ENCODE measurements at regions not wholly inside any gene's neighbourhood (a gene's known extent, or its start where the extent isn't known, plus 50 kb on each side); places are given as distances from the start of the nearest gene placed in this dataset.

DNA sequence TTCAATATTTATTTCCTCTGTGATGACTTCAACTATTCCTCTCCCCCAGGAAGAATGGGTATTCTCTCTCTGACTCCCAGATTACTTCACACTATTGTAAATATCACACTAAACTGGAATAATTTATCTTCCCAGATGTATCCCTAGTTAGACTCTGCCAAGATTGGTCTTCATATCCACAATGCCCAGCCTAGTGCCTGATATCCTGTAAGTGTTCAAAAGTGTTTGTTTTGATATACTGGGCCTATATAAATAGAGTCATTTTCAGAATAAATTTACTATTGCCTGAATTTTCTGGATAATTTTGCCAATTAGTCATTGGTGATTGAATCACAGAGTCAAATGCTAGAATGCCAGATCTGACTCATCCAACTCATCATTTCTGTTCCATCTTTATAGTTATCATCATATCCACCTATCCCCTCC, 143.7 kb upstream of the TNC start:
- no peak overlapping the region for H3K4me3 ChIP-seq (ENCODE audit: low read depth, low read length)
- no peak overlapping the region for H3K9ac ChIP-seq (ENCODE audit: low read length)
- no peaks in the 10 kb centered on the region for H3K36me3 ChIP-seq (ENCODE audit: control insufficient read depth, insufficient read depth, low read length)
- H3K27ac ChIP-seq (ENCODE audit: low read depth, low read length) = no peak overlapping the region
- no peaks in the 10 kb centered on the region for H3K4me1 ChIP-seq (ENCODE audit: control insufficient read depth, insufficient read depth, low read length)
- H3K27me3 ChIP-seq (ENCODE audit: control insufficient read depth, insufficient read depth, low read length) = no peaks in the 10 kb centered on the region
- no peaks in the 10 kb centered on the region for H3K9me3 ChIP-seq (ENCODE audit: control insufficient read depth, insufficient read depth, low read depth, low read length)

DNA sequence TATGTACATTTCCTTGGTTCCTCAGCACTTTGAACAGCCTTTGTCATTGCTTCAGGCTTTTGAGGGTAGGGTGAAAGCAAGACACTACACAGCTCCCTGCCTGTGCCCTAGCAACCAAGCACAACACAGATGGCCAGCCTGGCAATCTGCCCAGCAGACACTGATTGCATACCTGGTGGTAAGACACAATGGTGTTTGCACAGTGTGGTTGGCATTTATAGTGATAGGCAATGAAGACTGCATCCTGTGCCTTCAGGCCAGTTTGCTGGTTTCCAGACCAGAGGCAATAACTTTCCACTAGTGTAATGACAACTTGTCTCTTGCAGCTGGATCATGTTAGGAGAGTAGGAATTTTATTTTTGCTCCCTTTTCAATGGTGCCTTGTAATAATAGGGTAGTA, 144.5 kb upstream of the TNC start:
- Histone ChIP-seq H3K36me3 (ENCODE audit: control insufficient read depth, insufficient read depth, low read length) (no peaks in the 10 kb centered on the region), H3K27ac (ENCODE audit: low read depth, low read length) (no peak overlapping the region), H3K9ac (ENCODE audit: low read length) (no peak overlapping the region)

DNA sequence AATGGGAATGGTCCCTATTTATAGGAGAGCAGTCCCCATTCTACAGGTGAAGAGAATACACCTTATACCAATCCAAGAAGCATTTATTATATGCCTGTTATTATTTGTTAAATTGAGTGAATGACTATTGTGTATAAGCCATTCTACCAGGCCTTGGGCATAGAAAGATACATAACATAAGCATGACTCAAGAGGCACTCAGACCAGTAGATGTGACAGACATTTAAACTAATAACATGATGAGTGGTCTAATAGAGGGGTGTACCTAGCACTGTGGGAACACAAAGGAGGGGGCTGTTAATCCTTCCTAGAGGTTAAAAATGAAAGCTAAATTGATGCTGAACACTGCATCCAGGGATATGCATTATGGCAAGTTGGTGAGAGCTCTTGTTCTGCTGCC, 145.0 kb upstream of the TNC start:
- Histone ChIP-seq H3K36me3 (ENCODE audit: control insufficient read depth, insufficient read depth, low read length) (no peaks in the 10 kb centered on the region), H3K9ac (ENCODE audit: low read length) (no peak overlapping the region), H3K4me1 (ENCODE audit: control insufficient read depth, insufficient read depth, low read length) (no peaks in the 10 kb centered on the region), H3K27ac (ENCODE audit: low read depth, low read length) (no peak overlapping the region), H3K4me3 (ENCODE audit: low read depth, low read length) (no peak overlapping the region), H3K27me3 (ENCODE audit: control insufficient read depth, insufficient read depth, low read length) (no peaks in the 10 kb centered on the region), H3K9me3 (ENCODE audit: control insufficient read depth, insufficient read depth, low read depth, low read length) (no peaks in the 10 kb centered on the region)

More for the DNA sequence above, 144.5 kb upstream of the TNC start:
- no peak overlapping the region for H3K4me3 ChIP-seq (ENCODE audit: low read depth, low read length)
- no peaks in the 10 kb centered on the region for H3K9me3 ChIP-seq (ENCODE audit: control insufficient read depth, insufficient read depth, low read depth, low read length)
- no peaks in the 10 kb centered on the region for H3K27me3 ChIP-seq (ENCODE audit: control insufficient read depth, insufficient read depth, low read length)
- H3K4me1 ChIP-seq (ENCODE audit: control insufficient read depth, insufficient read depth, low read length) = no peaks in the 10 kb centered on the region

DNA sequence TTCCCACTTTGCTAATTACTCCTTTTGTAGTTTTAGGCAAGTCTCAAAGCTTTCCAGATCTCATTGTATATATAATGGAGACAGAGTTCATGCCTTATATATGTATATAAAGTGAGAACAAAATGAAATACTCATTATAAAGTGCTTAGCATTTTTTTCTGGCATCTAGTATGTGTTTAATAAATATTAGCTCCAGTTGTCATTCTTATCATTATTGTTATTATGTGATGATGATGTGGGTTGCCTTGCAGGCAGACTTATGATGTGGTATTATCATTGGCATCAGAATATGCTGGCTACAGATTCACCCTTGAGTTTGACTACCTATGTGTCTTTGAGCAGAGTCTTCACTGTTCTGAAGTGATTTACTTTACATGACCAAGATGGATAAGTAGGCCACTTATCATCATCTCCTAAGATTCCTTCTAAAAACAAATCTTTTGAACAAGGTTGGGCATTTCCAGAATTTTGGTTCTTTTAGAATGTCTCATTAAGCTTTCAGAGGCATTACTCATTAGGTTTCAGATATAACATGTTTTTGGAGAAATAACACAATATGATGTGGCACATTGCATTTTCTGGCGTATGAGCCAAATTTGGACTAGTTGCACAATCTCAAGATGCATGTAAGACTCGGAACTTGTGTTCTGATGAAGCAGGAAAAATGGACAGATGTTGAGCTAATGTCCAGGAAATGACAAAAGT, 145.6 kb upstream of the TNC start:
- H3K27me3 ChIP-seq (ENCODE audit: control insufficient read depth, insufficient read depth, low read length) = no peaks in the 10 kb centered on the region
- H3K9ac ChIP-seq (ENCODE audit: low read length) = no peak overlapping the region
- H3K4me1 ChIP-seq (ENCODE audit: control insufficient read depth, insufficient read depth, low read length) = no peaks in the 10 kb centered on the region
- no peaks in the 10 kb centered on the region for H3K36me3 ChIP-seq (ENCODE audit: control insufficient read depth, insufficient read depth, low read length)
- H3K4me3 ChIP-seq (ENCODE audit: low read depth, low read length) = no peak overlapping the region
- H3K27ac ChIP-seq (ENCODE audit: low read depth, low read length) = no peak overlapping the region
- no peaks in the 10 kb centered on the region for H3K9me3 ChIP-seq (ENCODE audit: control insufficient read depth, insufficient read depth, low read depth, low read length)

DNA sequence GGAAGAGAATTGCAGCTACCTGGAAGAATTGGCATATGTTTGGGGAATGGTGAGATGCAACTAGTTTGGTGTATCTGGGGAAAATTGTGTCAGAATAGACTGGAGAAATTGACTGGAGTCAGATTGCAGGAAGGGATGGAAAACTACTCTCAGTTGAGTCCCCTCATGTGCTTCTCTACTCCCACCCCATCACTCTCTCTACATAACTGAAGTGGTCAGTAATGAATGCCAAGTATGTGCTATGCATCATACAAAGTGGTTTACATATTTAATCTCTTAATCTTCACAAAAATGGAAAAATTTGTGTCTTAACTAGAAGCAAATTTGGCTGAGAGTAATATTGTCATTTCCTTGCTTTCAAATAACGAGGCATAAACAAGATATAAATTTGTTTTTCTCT, 146.4 kb upstream of the TNC start:
- no peaks in the 10 kb centered on the region for H3K9me3 ChIP-seq (ENCODE audit: control insufficient read depth, insufficient read depth, low read depth, low read length)
- H3K27ac ChIP-seq (ENCODE audit: low read depth, low read length) = no peak overlapping the region
- H3K36me3 ChIP-seq (ENCODE audit: control insufficient read depth, insufficient read depth, low read length) = no peaks in the 10 kb centered on the region
- no peak overlapping the region for H3K4me3 ChIP-seq (ENCODE audit: low read depth, low read length)
- H3K9ac ChIP-seq (ENCODE audit: low read length) = no peak overlapping the region
- no peaks in the 10 kb centered on the region for H3K27me3 ChIP-seq (ENCODE audit: control insufficient read depth, insufficient read depth, low read length)
- H3K4me1 ChIP-seq (ENCODE audit: control insufficient read depth, insufficient read depth, low read length) = no peaks in the 10 kb centered on the region

DNA sequence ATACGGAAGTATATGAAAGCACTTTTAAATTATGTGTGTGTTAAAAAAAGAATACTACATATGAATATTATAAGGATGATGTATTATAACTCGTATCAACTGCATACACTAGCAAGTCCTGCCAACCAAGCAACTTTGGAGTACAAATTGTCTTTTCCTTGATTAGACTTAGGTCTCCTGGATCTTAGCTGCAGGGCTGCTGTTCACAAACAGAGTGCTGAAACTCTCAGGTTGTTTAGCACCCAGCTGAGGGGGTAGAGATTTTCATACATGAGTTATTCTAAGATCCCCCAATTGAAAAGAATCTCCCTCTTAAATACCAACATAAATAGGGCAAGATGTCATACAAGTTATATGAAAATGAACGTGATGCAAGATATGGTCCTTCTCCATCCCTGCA, 149.8 kb upstream of the TNC start:
- Histone ChIP-seq H3K4me3 (ENCODE audit: low read depth, low read length) (no peak overlapping the region), H3K27me3 (ENCODE audit: control insufficient read depth, insufficient read depth, low read length) (no peaks in the 10 kb centered on the region), H3K9ac (ENCODE audit: low read length) (no peak overlapping the region), H3K4me1 (ENCODE audit: control insufficient read depth, insufficient read depth, low read length) (no peaks in the 10 kb centered on the region), H3K27ac (ENCODE audit: low read depth, low read length) (no peak overlapping the region), H3K9me3 (ENCODE audit: control insufficient read depth, insufficient read depth, low read depth, low read length) (no peaks in the 10 kb centered on the region), H3K36me3 (ENCODE audit: control insufficient read depth, insufficient read depth, low read length) (no peaks in the 10 kb centered on the region)

DNA sequence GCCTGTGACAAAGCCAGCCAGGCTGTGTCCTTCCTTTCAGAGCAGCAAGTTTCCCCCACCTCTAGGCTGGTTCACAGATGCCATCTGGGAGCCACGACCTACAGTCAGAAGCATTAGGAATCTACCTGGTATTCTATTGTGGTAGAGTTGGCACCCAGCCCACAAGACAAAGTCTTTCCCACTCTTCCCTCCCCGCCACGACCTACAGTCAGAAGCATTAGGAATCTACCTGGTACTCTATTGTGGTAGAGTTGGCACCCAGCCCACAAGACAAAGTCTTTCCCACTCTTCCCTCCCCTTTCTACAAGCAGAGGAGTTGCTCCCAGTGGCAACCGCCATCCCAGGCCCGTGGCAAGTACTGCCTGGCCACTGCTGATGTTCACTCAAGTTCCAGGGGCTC, 157.8 kb upstream of the TNC start:
- H3K9ac ChIP-seq (ENCODE audit: low read length) = no peak overlapping the region
- H3K4me1 ChIP-seq (ENCODE audit: control insufficient read depth, insufficient read depth, low read length) = peaks cover 10% of the 10 kb centered on the region
- H3K4me3 ChIP-seq (ENCODE audit: low read depth, low read length) = no peak overlapping the region
- H3K36me3 ChIP-seq (ENCODE audit: control insufficient read depth, insufficient read depth, low read length) = no peaks in the 10 kb centered on the region
- H3K27ac ChIP-seq (ENCODE audit: low read depth, low read length) = no peak overlapping the region
- H3K9me3 ChIP-seq (ENCODE audit: control insufficient read depth, insufficient read depth, low read depth, low read length) = no peaks in the 10 kb centered on the region
- H3K27me3 ChIP-seq (ENCODE audit: control insufficient read depth, insufficient read depth, low read length) = no peaks in the 10 kb centered on the region

DNA sequence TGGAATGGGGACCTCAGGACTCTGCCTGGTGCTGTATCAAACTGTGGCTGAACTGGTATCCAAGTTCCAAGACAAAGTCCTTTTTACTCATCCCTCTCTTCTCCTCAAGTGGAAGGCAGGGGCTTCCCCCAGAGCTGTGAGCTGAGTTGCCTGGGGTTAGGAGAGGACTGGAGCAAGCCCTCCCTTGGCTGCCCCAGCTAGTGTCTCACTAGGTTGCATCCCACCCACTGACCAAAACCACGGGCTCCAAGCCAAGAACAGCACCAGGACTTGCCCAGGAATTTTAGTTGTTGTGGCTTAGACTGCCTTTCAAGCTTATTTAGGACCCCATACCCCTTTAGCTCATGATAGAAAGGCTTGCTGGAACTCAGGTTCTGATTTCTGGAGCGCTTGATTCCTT, 158.7 kb upstream of the TNC start:
- Histone ChIP-seq H3K27me3 (ENCODE audit: control insufficient read depth, insufficient read depth, low read length) (no peaks in the 10 kb centered on the region), H3K36me3 (ENCODE audit: control insufficient read depth, insufficient read depth, low read length) (no peaks in the 10 kb centered on the region), H3K4me3 (ENCODE audit: low read depth, low read length) (no peak overlapping the region), H3K9me3 (ENCODE audit: control insufficient read depth, insufficient read depth, low read depth, low read length) (no peaks in the 10 kb centered on the region), H3K27ac (ENCODE audit: low read depth, low read length) (no peak overlapping the region), H3K9ac (ENCODE audit: low read length) (no peak overlapping the region), H3K4me1 (ENCODE audit: control insufficient read depth, insufficient read depth, low read length) (peaks cover 10% of the 10 kb centered on the region)

DNA sequence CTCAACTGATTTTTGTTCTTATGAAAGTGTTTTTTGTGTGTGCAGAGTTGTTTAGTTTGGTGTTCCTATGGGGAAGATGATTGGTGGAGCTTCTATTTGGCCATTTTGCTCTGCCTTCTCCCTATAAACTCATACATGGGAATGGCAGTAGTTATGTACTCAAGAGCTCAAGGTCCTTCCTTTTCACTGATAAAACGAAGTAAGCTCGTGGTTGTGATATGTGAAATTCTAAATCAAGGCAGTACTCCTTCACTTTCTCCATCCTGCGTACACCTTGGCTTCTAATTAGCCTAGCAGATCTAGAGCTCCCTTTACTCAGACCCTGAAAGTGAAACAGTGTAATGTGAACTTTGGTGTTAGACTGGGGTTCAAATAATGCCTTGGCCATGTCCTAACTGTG, 159.3 kb upstream of the TNC start:
- Histone ChIP-seq H3K36me3 (ENCODE audit: control insufficient read depth, insufficient read depth, low read length) (no peaks in the 10 kb centered on the region), H3K4me1 (ENCODE audit: control insufficient read depth, insufficient read depth, low read length) (peaks cover 11% of the 10 kb centered on the region)

DNA sequence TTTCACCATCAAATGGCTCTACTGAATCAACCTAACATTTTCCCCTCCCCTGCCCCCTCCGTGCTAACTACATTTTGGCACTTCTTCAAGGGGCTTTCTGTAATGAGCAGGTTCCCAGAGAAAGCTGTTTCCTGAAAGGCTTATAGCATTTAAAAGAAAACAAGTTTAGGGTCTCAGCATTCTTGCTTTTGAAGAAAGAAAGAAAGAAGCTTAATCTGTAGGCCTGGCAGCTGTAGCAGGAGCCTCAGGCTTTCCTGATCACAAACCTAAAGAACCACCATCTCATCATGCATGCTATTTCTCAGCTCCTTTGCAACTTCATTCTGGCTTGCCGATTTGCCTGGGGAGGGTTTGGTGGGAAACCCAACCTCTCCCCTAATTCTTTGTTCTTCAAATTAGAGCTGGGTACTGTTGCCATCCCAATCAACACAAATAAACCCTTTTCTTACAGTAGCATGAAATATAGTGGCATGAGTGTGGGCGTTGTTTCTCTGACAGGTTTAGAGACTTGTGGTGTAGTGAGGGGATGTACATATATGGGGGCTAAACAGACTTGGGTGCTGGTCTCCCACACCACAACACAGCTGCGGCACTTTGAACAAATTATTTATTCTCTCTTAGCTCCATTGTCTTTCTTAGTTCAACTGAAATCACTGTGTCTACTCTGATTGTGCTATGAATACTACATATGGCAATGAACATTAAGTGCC, 160.5 kb upstream of the TNC start:
- H3K9ac ChIP-seq (ENCODE audit: low read length) = no peak overlapping the region
- no peaks in the 10 kb centered on the region for H3K9me3 ChIP-seq (ENCODE audit: control insufficient read depth, insufficient read depth, low read depth, low read length)
- H3K27ac ChIP-seq (ENCODE audit: low read depth, low read length) = no peak overlapping the region
- H3K27me3 ChIP-seq (ENCODE audit: control insufficient read depth, insufficient read depth, low read length) = no peaks in the 10 kb centered on the region
- H3K4me3 ChIP-seq (ENCODE audit: low read depth, low read length) = no peak overlapping the region
- no peaks in the 10 kb centered on the region for H3K36me3 ChIP-seq (ENCODE audit: control insufficient read depth, insufficient read depth, low read length)
- peaks cover 22% of the 10 kb centered on the region for H3K4me1 ChIP-seq (ENCODE audit: control insufficient read depth, insufficient read depth, low read length)

More for the DNA sequence above, 159.3 kb upstream of the TNC start:
- H3K9me3 ChIP-seq (ENCODE audit: control insufficient read depth, insufficient read depth, low read depth, low read length) = no peaks in the 10 kb centered on the region
- H3K27ac ChIP-seq (ENCODE audit: low read depth, low read length) = no peak overlapping the region
- no peaks in the 10 kb centered on the region for H3K27me3 ChIP-seq (ENCODE audit: control insufficient read depth, insufficient read depth, low read length)
- no peak overlapping the region for H3K4me3 ChIP-seq (ENCODE audit: low read depth, low read length)
- no peak overlapping the region for H3K9ac ChIP-seq (ENCODE audit: low read length)

DNA sequence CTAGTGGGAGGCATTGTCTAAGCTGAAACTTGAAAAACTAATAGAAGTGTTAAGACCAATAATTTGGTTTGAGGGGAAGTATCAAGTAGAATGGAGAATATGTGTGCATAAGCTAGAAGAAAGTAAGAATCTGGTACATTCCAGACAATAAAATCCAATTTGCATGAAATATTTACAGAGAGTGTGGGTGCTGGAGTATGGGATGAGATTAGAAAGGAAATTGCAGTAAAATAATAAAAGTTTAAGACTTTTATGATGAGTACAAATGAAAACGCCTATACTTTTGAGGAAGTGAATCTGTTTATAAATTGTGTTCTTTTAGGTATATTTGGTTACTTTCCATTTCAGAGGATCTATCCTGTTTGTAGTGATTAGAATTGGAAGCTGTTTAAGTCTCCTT, 165.4 kb upstream of the TNC start:
- H3K27me3 ChIP-seq (ENCODE audit: control insufficient read depth, insufficient read depth, low read length) = no peaks in the 10 kb centered on the region
- H3K9ac ChIP-seq (ENCODE audit: low read length) = no peak overlapping the region
- no peak overlapping the region for H3K4me3 ChIP-seq (ENCODE audit: low read depth, low read length)
- H3K9me3 ChIP-seq (ENCODE audit: control insufficient read depth, insufficient read depth, low read depth, low read length) = no peaks in the 10 kb centered on the region
- H3K27ac ChIP-seq (ENCODE audit: low read depth, low read length) = no peak overlapping the region
- H3K36me3 ChIP-seq (ENCODE audit: control insufficient read depth, insufficient read depth, low read length) = no peaks in the 10 kb centered on the region
- peaks cover 18% of the 10 kb centered on the region for H3K4me1 ChIP-seq (ENCODE audit: control insufficient read depth, insufficient read depth, low read length)

Data from HUES6 (cell line).